ENCODE measurements at regions not wholly inside any gene's neighbourhood (a gene's known extent, or its start where the extent isn't known, plus 50 kb on each side); places are given as distances from the start of the nearest gene placed in this dataset.

GRCh38 chr16:72261127-72261526 lies 89.2 kb upstream of the PMFBP1 start:
- DNase-seq, result no peak

GRCh38 chr16:72256398-72257066 lies 84.6 kb upstream of the PMFBP1 start:
- DNase-seq, result no peak

- no peak for DNase-seq
Observed at GRCh38 chr16:72255786-72256185, 83.8 kb upstream of the PMFBP1 start.

- no peak for DNase-seq
Observed at GRCh38 chr16:72247821-72248253, 75.9 kb upstream of the PMFBP1 start.

DNA sequence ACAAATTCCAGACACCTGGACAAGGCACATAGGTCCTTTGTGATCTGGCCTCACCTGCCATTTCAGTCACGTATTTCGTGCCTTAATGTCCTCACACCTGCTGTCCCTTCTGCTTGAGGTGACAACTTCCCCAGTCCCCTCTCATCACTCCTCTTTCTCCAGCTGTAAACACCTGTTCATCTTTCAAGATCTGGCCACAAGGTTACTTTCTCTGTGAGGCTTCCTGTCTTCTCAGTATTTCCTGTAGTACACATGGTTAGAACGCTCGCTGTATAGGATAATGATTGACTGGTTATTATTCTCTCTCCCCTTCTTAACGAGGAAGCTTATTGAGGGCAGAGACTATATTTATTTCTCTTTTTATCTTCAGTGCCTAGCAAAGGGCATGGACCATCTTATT lies 74.5 kb upstream of the PMFBP1 start:
- no peak for DNase-seq

DNA sequence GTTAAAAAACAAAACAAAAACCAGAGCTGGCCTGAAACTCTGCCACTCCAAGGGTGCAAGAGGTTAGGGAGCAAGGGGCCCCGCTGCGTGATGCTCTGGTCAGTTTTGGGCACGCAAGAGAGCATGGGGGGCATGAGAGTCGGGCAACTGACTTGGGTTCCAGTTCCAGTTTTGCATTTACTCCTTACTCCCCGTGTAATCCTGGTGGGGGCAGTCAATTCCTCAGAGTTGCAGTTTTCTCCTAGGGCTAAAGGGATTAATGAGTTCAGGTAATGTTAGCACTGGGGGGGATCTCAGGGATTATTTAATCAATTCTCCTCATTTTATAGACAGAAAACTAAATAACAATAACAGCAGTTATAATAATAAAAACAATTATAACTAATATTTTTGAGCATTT lies 72.9 kb upstream of the PMFBP1 start:
- no peak for DNase-seq

GRCh38 chr16:72243621-72244020 lies 71.7 kb upstream of the PMFBP1 start:
- no peak for DNase-seq

GRCh38 chr16:72242757-72243156 lies 70.8 kb upstream of the PMFBP1 start:
- no peak for DNase-seq

DNA sequence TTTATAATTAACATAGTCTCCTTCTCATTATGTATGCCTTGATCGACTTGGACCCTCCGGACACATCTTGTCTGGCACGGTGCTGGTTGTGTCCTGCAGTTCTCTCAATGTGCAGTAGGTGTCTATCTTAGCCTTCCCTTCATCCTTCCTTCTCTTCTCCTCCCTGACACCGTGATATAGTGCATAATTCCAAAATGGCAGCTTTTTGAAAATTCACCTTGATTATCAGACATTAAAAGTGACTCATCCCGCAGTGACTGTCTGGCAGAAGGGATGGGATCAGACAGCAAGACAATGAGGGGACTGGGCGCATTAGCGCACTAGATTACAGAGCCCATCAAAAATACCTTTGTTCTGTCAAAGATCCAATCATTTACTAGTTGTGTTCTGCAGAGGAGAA lies 70.0 kb upstream of the PMFBP1 start:
- peak; percentile 68 to 76 for DNase-seq

DNA sequence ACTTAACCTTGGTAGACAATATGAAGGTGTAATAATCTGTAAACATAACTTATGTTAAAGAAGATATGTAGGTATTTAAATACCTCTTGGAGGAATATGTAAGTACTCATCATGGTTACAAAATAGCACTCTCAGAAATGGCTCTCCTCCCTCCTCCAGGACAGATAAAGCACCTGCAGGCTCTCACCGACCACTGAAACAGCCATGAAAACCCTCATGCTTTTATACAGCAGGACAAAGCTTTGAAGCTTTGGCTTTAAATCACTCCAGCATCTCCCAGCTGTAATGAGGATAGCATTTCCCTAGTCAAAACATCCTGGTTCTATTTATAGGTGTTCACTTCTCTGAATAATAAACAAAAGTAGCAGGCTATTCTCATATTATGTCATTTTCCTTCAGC lies 69.1 kb upstream of the PMFBP1 start:
- no peak for DNase-seq

- DNase-seq, result no peak
Observed at GRCh38 chr16:72240466-72240865, 68.5 kb upstream of the PMFBP1 start.

GRCh38 chr16:72236866-72237265 lies 64.9 kb upstream of the PMFBP1 start:
- no peak for DNase-seq

DNA sequence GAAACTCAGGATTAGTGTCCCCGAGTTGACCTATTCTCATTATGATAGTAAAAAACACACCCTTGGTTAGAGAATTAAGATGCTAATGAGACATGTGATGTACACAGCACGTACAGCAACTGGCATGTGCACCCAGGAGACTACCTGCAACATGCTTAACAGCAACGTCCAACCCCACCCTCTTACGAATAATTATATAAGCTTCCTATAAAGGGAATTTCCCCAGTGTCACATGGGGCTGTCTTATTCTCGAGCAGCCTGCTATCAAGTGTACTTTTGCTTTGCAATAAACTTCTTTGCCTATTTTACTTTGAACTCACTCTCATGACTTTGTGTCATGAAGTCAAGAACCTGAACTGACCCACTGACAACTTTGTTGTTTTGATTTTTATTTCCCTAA lies 62.4 kb upstream of the PMFBP1 start:
- DNase-seq, result no peak

- DNase-seq, result no peak
Observed at GRCh38 chr16:72228014-72228413, 56.1 kb upstream of the PMFBP1 start.

- DNase-seq, result no peak
Observed at GRCh38 chr16:72226136-72226535, 54.2 kb upstream of the PMFBP1 start.

DNA sequence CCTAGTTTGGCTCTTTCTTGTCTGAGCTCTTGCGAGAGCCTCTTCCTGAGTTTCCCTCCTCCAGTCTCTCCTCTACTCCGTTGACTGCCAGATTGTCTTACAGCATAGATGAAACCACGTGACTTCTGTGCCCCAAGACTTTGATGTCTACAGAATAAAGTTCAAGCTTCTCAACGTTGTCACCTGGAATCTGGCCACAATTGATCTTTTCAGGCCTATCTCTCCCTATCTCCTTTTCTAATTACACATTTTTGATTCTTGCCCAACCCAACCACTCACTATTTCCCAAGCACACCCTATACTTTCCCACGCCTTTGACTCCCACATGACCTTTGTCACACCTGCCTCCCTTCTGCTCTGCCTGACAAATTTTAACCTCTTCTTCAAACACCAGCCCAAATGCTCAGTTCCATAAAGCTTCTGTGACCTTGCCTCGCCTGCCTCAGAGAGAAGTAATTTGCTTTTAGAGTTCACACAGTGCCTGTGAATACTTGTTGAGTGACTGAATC lies 52.4 kb upstream of the PMFBP1 start:
- no peak for DNase-seq

- no peak for DNase-seq
Observed at GRCh38 chr16:72222503-72222902, 50.5 kb upstream of the PMFBP1 start.
